ENCODE measurements at regions not wholly inside any gene's neighbourhood (a gene's known extent, or its start where the extent isn't known, plus 50 kb on each side); places are given as distances from the start of the nearest gene placed in this dataset.
"Not testable (repeated sequence)": the region's sequence is repeated elsewhere in the genome, so short reads cannot be mapped to it uniquely, and the experiment has no call there.

DNA sequence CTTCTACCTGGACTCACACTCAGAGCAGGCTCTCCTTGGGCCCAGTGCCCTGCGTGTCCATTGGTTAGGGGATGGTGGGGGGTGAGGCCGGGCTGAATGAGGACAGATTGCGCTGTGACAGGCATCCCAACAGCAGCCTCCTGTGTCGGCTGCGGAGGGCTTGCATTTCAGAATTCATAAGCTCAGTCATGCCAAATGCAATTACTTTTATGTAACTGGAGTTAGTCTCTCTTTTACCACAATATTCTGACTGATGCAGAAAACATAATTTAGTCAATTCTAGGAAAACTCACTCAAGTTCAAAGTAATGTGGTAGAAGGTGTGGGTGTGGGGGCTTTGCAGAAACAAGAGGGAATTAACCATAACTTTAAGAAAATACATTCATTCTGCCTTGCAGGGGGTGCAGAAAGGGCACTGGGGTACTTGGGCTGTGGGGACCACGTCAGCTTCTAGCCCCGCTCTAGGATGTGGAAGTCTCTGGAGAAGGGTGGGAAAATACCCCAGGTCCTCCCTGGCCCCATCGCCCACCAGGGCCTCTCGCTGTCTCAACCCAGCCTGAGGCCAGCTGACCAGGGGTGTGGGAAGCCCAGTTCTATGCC is 257.7 kb downstream of the ADGRD1 start:
- DNase-seq (ENCODE audit: low spot score): no peak
- no peak overlapping the region for H3K4me3 Mint-ChIP-seq (ENCODE audit: unreplicated experiment)

DNA sequence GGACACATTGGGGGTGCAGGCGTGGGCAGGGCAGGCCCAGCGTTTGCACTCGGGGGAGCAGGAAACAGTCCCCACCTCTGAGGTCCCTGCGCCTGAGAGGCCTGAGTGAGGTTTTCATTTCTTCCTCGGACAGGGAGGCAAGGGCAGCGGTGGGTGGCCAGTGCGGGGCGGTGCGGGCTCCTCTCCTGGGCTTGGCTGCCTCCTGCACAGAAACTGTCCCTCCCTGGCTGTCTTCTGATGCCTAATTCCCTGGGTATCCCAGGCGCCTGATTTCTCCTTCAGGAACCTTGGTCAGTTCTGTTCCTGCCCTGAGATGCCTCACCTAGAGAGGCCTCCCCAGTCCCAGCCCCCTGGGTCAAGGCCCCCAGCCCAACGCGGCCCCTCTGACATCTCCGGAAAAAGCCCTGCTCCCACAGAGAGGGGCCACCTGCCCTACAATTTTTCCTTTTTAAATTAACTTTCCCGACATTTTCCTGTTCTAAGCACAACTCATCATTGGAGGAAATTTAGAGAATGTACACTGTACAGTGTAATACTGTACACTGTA is 260.3 kb downstream of the ADGRD1 start:
- H3K36me3 Mint-ChIP-seq (ENCODE audit: low read depth, unreplicated experiment): no peaks in the 10 kb centered on the region
- TF ChIP-seq, protein P1, sequence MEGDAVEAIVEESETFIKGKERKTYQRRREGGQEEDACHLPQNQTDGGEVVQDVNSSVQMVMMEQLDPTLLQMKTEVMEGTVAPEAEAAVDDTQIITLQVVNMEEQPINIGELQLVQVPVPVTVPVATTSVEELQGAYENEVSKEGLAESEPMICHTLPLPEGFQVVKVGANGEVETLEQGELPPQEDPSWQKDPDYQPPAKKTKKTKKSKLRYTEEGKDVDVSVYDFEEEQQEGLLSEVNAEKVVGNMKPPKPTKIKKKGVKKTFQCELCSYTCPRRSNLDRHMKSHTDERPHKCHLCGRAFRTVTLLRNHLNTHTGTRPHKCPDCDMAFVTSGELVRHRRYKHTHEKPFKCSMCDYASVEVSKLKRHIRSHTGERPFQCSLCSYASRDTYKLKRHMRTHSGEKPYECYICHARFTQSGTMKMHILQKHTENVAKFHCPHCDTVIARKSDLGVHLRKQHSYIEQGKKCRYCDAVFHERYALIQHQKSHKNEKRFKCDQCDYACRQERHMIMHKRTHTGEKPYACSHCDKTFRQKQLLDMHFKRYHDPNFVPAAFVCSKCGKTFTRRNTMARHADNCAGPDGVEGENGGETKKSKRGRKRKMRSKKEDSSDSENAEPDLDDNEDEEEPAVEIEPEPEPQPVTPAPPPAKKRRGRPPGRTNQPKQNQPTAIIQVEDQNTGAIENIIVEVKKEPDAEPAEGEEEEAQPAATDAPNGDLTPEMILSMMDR (IDR thresholded peaks at IDR 0.05; ENCODE audit: unreplicated experiment): no peak
- no peak overlapping the region for H3K27ac Mint-ChIP-seq (ENCODE audit: unreplicated experiment)
- no peak for DNase-seq (ENCODE audit: low spot score)
- H3K9me3 Mint-ChIP-seq (ENCODE audit: unreplicated experiment): no peaks in the 10 kb centered on the region
- peaks cover 4% of the 10 kb centered on the region for H3K27me3 Mint-ChIP-seq (ENCODE audit: unreplicated experiment)
- no peak overlapping the region for H3K4me3 Mint-ChIP-seq (ENCODE audit: unreplicated experiment)
- H3K4me1 Mint-ChIP-seq (ENCODE audit: unreplicated experiment): peaks cover 22% of the 10 kb centered on the region

More for the DNA sequence above, 257.7 kb downstream of the ADGRD1 start:
- Mint-ChIP-seq H3K9me3 (ENCODE audit: unreplicated experiment) (no peaks in the 10 kb centered on the region), H3K4me1 (ENCODE audit: unreplicated experiment) (no peaks in the 10 kb centered on the region), H3K27me3 (ENCODE audit: unreplicated experiment) (peaks cover 2% of the 10 kb centered on the region), H3K27ac (ENCODE audit: unreplicated experiment) (no peak overlapping the region), H3K36me3 (ENCODE audit: low read depth, unreplicated experiment) (no peaks in the 10 kb centered on the region)
- TF ChIP-seq, protein P1 (IDR thresholded peaks at IDR 0.05; ENCODE audit: unreplicated experiment): no peak

DNA sequence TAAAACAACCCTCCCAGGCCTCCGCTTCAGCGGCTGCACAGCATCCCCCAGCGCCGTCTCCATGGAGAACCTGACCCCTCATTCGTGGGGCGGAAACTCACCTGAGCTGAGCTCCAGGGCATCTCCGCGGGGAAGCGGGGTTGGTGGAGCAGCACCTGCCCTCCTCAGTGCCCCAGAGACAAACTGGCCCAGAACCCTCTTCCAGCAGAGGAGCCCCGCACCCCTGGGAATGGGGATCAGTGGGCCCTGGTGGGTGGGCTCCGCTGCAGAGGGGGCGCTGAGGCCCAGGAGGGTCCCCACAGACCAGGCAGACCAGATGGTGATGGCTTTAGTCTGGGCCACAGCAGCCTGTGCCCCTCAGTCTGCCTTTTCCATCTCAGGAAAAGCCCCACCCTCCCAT is 261.2 kb downstream of the ADGRD1 start:
- peaks cover 22% of the 10 kb centered on the region for H3K4me1 Mint-ChIP-seq (ENCODE audit: unreplicated experiment)
- not testable (repeated sequence) for H3K4me3 Mint-ChIP-seq (ENCODE audit: unreplicated experiment); H3K36me3 Mint-ChIP-seq (ENCODE audit: low read depth, unreplicated experiment); H3K9me3 Mint-ChIP-seq (ENCODE audit: unreplicated experiment); DNase-seq (ENCODE audit: low spot score); H3K27ac Mint-ChIP-seq (ENCODE audit: unreplicated experiment); H3K27me3 Mint-ChIP-seq (ENCODE audit: unreplicated experiment)

DNA sequence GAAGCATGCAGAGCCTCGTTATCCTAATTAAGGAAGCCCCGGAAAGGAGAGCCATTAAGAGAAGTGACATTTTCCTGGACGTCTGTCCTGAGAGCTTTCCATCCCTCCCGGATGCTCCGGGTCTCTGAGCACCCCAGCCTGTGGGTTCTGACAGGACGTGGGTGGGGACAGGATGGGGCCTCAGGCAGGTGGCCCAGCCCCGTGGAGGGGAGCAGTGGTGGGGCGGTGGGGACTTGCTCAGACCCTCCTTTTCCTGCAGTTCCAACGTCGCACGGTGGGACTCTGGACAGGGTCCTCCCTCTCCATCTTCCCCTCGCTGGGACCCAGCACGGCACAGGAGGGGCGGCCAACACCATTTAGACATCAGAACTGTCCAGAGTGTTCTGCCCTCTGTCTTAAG is 262.9 kb downstream of the ADGRD1 start:
- not testable (repeated sequence) for H3K27ac Mint-ChIP-seq (ENCODE audit: unreplicated experiment); H3K9me3 Mint-ChIP-seq (ENCODE audit: unreplicated experiment); DNase-seq (ENCODE audit: low spot score); H3K4me3 Mint-ChIP-seq (ENCODE audit: unreplicated experiment); H3K27me3 Mint-ChIP-seq (ENCODE audit: unreplicated experiment); H3K36me3 Mint-ChIP-seq (ENCODE audit: low read depth, unreplicated experiment)
- peaks cover 22% of the 10 kb centered on the region for H3K4me1 Mint-ChIP-seq (ENCODE audit: unreplicated experiment)

- no peak for DNase-seq (ENCODE audit: low spot score)
- H3K4me1 Mint-ChIP-seq (ENCODE audit: unreplicated experiment): peaks cover 24% of the 10 kb centered on the region
- no peak overlapping the region for H3K27ac Mint-ChIP-seq (ENCODE audit: unreplicated experiment)
- H3K9me3 Mint-ChIP-seq (ENCODE audit: unreplicated experiment): no peaks in the 10 kb centered on the region
- H3K36me3 Mint-ChIP-seq (ENCODE audit: low read depth, unreplicated experiment): no peaks in the 10 kb centered on the region
- H3K27me3 Mint-ChIP-seq (ENCODE audit: unreplicated experiment): peaks cover 3% of the 10 kb centered on the region
- no peak overlapping the region for H3K4me3 Mint-ChIP-seq (ENCODE audit: unreplicated experiment)
- TF ChIP-seq, protein P1 (IDR thresholded peaks at IDR 0.05; ENCODE audit: unreplicated experiment): no peak
Observed at GRCh38 chr12:131217024-131217586, 263.4 kb downstream of the ADGRD1 start.
